ENCODE measurements at regions not wholly inside any gene's neighbourhood (a gene's known extent, or its start where the extent isn't known, plus 50 kb on each side); places are given as distances from the start of the nearest gene placed in this dataset.

- no peak for DNase-seq
Measured at GRCh38 chr5:63727583-63727982, 234.7 kb downstream of the HTR1A start.

- DNase-seq = no peak
Measured at GRCh38 chr5:63726496-63726895, 235.7 kb downstream of the HTR1A start.

- no peak for DNase-seq
Measured at GRCh38 chr5:63719147-63719546, 243.1 kb downstream of the HTR1A start.

- no peak for DNase-seq
Measured at GRCh38 chr5:63700241-63700640, 262.0 kb downstream of the HTR1A start.

- no peak for DNase-seq
Measured at GRCh38 chr5:63697811-63698210, 264.4 kb downstream of the HTR1A start.

GRCh38 chr5:63690546-63690945 lies 271.7 kb downstream of the HTR1A start:
- DNase-seq = no peak

- DNase-seq = no peak
Measured at GRCh38 chr5:63687854-63688516, 274.3 kb downstream of the HTR1A start.

- peak in 1 of 56 donors; percentile 24 for DNase-seq
Measured at GRCh38 chr5:63686938-63687337, 275.3 kb downstream of the HTR1A start.

- DNase-seq = no peak
Measured at GRCh38 chr5:63686181-63686580, 276.1 kb downstream of the HTR1A start.

- no peak for DNase-seq
Measured at GRCh38 chr5:63685454-63685853, 276.8 kb downstream of the HTR1A start.

GRCh38 chr5:63674881-63675280 lies 287.4 kb downstream of the HTR1A start:
- no peak for DNase-seq

GRCh38 chr5:63655043-63655442 lies 307.2 kb downstream of the HTR1A start:
- DNase-seq = no peak

GRCh38 chr5:63650581-63650980 lies 311.7 kb downstream of the HTR1A start:
- DNase-seq = no peak

GRCh38 chr5:63648376-63648775 lies 313.9 kb downstream of the HTR1A start:
- DNase-seq = no peak

GRCh38 chr5:63629951-63630630 lies 332.2 kb downstream of the HTR1A start:
- no peak for DNase-seq

GRCh38 chr5:63613442-63613841 lies 348.8 kb downstream of the HTR1A start:
- no peak for DNase-seq

GRCh38 chr5:63603996-63604395 lies 358.2 kb downstream of the HTR1A start:
- DNase-seq = no peak

GRCh38 chr5:63602971-63603370 lies 359.3 kb downstream of the HTR1A start:
- DNase-seq = peak in 8 of 56 donors; percentile 1 to 60 (median 8)

- no peak for DNase-seq
Measured at GRCh38 chr5:63596254-63596653, 366.0 kb downstream of the HTR1A start.

- DNase-seq = no peak
Measured at GRCh38 chr5:63573380-63573779, 388.9 kb downstream of the HTR1A start.

- no peak for DNase-seq
Measured at GRCh38 chr5:63572740-63573139, 389.5 kb downstream of the HTR1A start.

- no peak for DNase-seq
Measured at GRCh38 chr5:63570752-63571151, 391.5 kb downstream of the HTR1A start.

GRCh38 chr5:63564789-63565188 lies 397.5 kb downstream of the HTR1A start:
- DNase-seq = no peak

All from nucleus accumbens (tissue), 56 donors.